Tibial nerve (tissue), 4 donors: ENCODE measurements at regions not wholly inside any gene's neighbourhood (a gene's known extent, or its start where the extent isn't known, plus 50 kb on each side); places are given as distances from the start of the nearest gene placed in this dataset.
A peak's percentile ranks its signal among the peaks of the same experiment; 100 is the strongest.
"Not testable (repeated sequence)": the region's sequence is repeated elsewhere in the genome, so short reads cannot be mapped to it uniquely, and the experiment has no call there.

ENCODE experiments used
- EP300 ChIP-seq, 2 donors: sonication (generic); formaldehyde crosslinking; IDR thresholded peaks; one replicate each; pipeline ENCODE4 v1.6.1; 2017; ENCODE audit warnings: antibody characterized with exemption in 2 of 2, mild to moderate bottlenecking in 1 of 2
- POLR2A ChIP-seq, 2 donors: fragments of 450-650 bp; IDR thresholded peaks; one replicate each; pipeline ENCODE4 v1.6.1; 2017; ENCODE audit warnings: antibody characterized with exemption in 2 of 2, mild to moderate bottlenecking in 2 of 2, moderate library complexity in 2 of 2
- TF ChIP-seq, protein P1 (sequence below), 5 experiments: fragments of 200-600 bp in 3 of 5; fragments of 450-650 bp in 2 of 5; sonication (generic) in 3 of 5; IDR thresholded peaks; one replicate each; pipeline ENCODE4 v1.5.1; 2016 to 2019; ENCODE audit warnings: antibody characterized with exemption in 5 of 5, mild to moderate bottlenecking in 3 of 5, moderate library complexity in 2 of 5

GRCh38 chrX:51001733-51002632 is 91.4 kb downstream of the BMP15 start:
- TF ChIP-seq, protein P1, sequence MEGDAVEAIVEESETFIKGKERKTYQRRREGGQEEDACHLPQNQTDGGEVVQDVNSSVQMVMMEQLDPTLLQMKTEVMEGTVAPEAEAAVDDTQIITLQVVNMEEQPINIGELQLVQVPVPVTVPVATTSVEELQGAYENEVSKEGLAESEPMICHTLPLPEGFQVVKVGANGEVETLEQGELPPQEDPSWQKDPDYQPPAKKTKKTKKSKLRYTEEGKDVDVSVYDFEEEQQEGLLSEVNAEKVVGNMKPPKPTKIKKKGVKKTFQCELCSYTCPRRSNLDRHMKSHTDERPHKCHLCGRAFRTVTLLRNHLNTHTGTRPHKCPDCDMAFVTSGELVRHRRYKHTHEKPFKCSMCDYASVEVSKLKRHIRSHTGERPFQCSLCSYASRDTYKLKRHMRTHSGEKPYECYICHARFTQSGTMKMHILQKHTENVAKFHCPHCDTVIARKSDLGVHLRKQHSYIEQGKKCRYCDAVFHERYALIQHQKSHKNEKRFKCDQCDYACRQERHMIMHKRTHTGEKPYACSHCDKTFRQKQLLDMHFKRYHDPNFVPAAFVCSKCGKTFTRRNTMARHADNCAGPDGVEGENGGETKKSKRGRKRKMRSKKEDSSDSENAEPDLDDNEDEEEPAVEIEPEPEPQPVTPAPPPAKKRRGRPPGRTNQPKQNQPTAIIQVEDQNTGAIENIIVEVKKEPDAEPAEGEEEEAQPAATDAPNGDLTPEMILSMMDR (IDR thresholded peaks at IDR 0.05): not testable (repeated sequence)
- TF ChIP-seq EP300 (IDR thresholded peaks at IDR 0.05): peak in 1 of 2 donors; percentile 50
- TF ChIP-seq POLR2A (IDR thresholded peaks at IDR 0.05): not testable (repeated sequence)
